Stimulated activated CD4-positive, alpha-beta T cell treated with anti-CD3 and anti-CD28 coated beads, TNF-alpha, amount 100 ng/mL, for 48 hours (primary cell): ENCODE measurements at regions not wholly inside any gene's neighbourhood (a gene's known extent, or its start where the extent isn't known, plus 50 kb on each side); places are given as distances from the start of the nearest gene placed in this dataset.
A peak's percentile ranks its signal among the peaks of the same experiment; 100 is the strongest.
"Not testable (repeated sequence)": the region's sequence is repeated elsewhere in the genome, so short reads cannot be mapped to it uniquely, and the experiment has no call there.

ENCODE experiments used
- DNase-seq, 3 donors: peaks; one replicate each; pipeline ENCODE4 v3.0.0-alpha.2; 2020; ENCODE audit warnings: low read depth in 3 of 3

GRCh38 chr6:137655291-137655690 lies 161.1 kb upstream of the OLIG3 start:
- no peak for DNase-seq

- no peak for DNase-seq
Measured at GRCh38 chr6:137656735-137657134, 162.5 kb upstream of the OLIG3 start.

GRCh38 chr6:137657351-137657911 lies 163.2 kb upstream of the OLIG3 start:
- peak in 1 of 3 donors; percentile 40 for DNase-seq

- no peak for DNase-seq
Measured at GRCh38 chr6:137658287-137658686, 164.1 kb upstream of the OLIG3 start.

GRCh38 chr6:137659871-137660270 lies 165.7 kb upstream of the OLIG3 start:
- DNase-seq: no peak

- no peak for DNase-seq
Measured at GRCh38 chr6:137660296-137660731, 166.1 kb upstream of the OLIG3 start.

GRCh38 chr6:137661601-137662000 lies 167.4 kb upstream of the OLIG3 start:
- peak in 2 of 3 donors; percentile 46 to 47 for DNase-seq

- DNase-seq: no peak
Measured at GRCh38 chr6:137664183-137664582, 170.0 kb upstream of the OLIG3 start.

GRCh38 chr6:137665342-137665934 lies 171.2 kb upstream of the OLIG3 start:
- DNase-seq: no peak

- no peak for DNase-seq
Measured at GRCh38 chr6:137666202-137666774, 172.1 kb upstream of the OLIG3 start.

- no peak for DNase-seq
Measured at GRCh38 chr6:137673603-137674002, 179.4 kb upstream of the OLIG3 start.

GRCh38 chr6:137676888-137677287 lies 182.7 kb upstream of the OLIG3 start:
- DNase-seq: no peak

- no peak for DNase-seq
Measured at GRCh38 chr6:137677709-137678108, 183.5 kb upstream of the OLIG3 start.

- DNase-seq: peak in 1 of 3 donors; percentile 13
Measured at GRCh38 chr6:137678451-137678850, 184.3 kb upstream of the OLIG3 start.

GRCh38 chr6:137680705-137681346 lies 186.2 kb upstream of the TNFAIP3 start:
- DNase-seq: no peak

GRCh38 chr6:137681445-137682009 lies 185.5 kb upstream of the TNFAIP3 start:
- no peak for DNase-seq

- DNase-seq: not testable (repeated sequence)
Measured at GRCh38 chr6:137682658-137683057, 184.4 kb upstream of the TNFAIP3 start.

- no peak for DNase-seq
Measured at GRCh38 chr6:137683916-137684315, 183.1 kb upstream of the TNFAIP3 start.

GRCh38 chr6:137685798-137686375 lies 181.2 kb upstream of the TNFAIP3 start:
- no peak for DNase-seq

GRCh38 chr6:137687818-137688217 lies 179.2 kb upstream of the TNFAIP3 start:
- no peak for DNase-seq

- no peak for DNase-seq
Measured at GRCh38 chr6:137688230-137688971, 178.7 kb upstream of the TNFAIP3 start.

GRCh38 chr6:137689377-137689776 lies 177.7 kb upstream of the TNFAIP3 start:
- no peak for DNase-seq
